ENCODE measurements at regions not wholly inside any gene's neighbourhood (a gene's known extent, or its start where the extent isn't known, plus 50 kb on each side); places are given as distances from the start of the nearest gene placed in this dataset.
"Not testable (repeated sequence)": the region's sequence is repeated elsewhere in the genome, so short reads cannot be mapped to it uniquely, and the experiment has no call there.

DNA sequence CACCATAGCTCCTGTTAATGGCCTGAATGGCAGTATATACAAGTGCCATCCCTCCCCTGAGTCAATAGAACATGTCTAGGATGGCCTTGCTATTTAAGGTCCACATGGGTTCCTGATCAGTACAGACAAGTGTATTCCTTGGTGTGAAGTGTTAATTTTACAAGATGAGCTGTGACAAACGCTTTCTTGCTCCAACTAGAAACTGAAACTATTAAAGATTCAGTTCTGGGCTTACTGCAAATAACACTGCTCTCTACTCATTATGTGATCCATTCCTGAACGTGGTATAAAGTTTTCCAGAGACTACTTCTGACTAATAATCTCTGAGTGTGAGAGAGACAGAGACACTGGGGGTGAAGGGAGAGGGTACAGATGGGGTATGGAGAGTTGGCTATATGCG is 198.0 kb upstream of the FBXL4 start:
- Histone ChIP-seq H3K4me3 (no peak overlapping the region), H3K27me3 (no peaks in the 10 kb centered on the region), H3K4me1 (no peaks in the 10 kb centered on the region), H3K9me3 (no peaks in the 10 kb centered on the region), H3K27ac (no peak overlapping the region), H3K36me3 (no peaks in the 10 kb centered on the region)
- DNase-seq: no peak
- no peak for TF ChIP-seq CTCF (IDR thresholded peaks at IDR 0.05)
- TF ChIP-seq POLR2A (IDR thresholded peaks at IDR 0.05): no peak
- intact Hi-C loops (cut with DNase I; ENCODE audit: low total_unique reads): no loop called here

DNA sequence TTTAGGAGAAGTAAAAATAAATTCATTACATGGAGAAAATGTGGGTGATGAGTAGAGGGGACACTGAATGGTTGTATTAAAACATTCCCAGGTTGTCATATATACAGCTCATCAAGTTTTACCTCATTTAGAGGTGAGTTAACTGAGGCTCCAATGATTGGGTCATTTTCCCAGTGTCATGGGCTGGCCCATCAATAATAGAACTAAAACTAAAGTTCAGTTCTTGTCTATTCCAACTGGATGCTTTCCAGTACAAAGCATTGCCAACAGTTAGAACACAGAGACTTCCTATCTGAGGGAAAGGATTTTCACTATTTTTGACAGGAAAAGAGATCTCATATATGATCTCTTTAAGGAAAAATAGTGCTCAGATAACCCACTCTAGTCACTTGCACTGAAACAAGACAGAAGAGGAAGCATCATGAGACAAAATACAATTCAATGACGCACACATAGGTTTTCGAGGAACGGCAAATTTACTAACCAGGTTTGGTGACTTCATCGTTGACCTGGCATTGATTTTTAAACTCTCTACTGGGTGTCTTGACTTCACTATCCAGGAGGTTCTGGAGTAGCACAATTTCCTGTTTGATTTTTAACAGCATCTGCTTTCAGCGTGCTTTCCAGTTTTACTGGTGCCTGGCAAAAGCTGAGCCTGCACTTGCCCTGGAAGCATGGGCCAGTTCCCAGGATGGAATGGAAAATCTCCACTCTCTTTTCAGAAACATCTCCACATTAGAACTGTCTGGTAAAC is 195.5 kb upstream of the FBXL4 start:
- H3K4me1 ChIP-seq: no peaks in the 10 kb centered on the region
- no peak for DNase-seq
- intact Hi-C loops (cut with DNase I; ENCODE audit: low total_unique reads): no loop called here
- no peaks in the 10 kb centered on the region for H3K36me3 ChIP-seq
- no peak overlapping the region for H3K4me3 ChIP-seq
- H3K9me3 ChIP-seq: no peaks in the 10 kb centered on the region
- TF ChIP-seq CTCF (IDR thresholded peaks at IDR 0.05) (no peak), POLR2A (IDR thresholded peaks at IDR 0.05) (no peak)
- no peak overlapping the region for H3K27ac ChIP-seq
- H3K27me3 ChIP-seq: no peaks in the 10 kb centered on the region

DNA sequence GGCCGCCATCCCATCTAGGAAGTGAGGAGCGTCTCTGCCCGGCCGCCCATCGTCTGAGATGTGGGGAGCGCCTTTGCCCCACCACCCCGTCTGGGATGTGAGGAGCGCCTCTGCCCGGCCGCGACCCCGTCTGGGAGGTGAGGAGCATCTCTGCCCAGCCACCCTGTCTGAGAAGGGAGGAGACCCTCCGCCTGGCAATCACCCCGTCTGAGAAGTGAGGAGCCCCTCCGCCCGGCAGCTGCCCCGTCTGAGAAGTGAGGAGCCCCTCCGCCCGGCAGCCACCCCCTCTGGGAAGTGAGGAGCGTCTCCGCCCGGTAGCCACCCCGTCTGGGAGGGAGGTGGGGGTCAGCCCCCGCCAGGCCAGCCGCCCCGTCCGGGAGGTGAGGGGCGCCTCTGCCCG is 194.2 kb upstream of the FBXL4 start:
- intact Hi-C loops (cut with DNase I; ENCODE audit: low total_unique reads); H3K4me1 ChIP-seq; H3K27ac ChIP-seq; H3K36me3 ChIP-seq; H3K4me3 ChIP-seq; H3K9me3 ChIP-seq; H3K27me3 ChIP-seq; DNase-seq: not testable (repeated sequence)

- intact Hi-C loops (cut with DNase I; ENCODE audit: low total_unique reads): no loop called here
- no peak for TF ChIP-seq POLR2A (IDR thresholded peaks at IDR 0.05)
- no peak for TF ChIP-seq CTCF (IDR thresholded peaks at IDR 0.05)
- Histone ChIP-seq H3K36me3 (no peaks in the 10 kb centered on the region), H3K27me3 (no peaks in the 10 kb centered on the region), H3K27ac (no peak overlapping the region), H3K4me3 (no peak overlapping the region), H3K4me1 (no peaks in the 10 kb centered on the region), H3K9me3 (no peaks in the 10 kb centered on the region)
- no peak for DNase-seq
Observed at GRCh38 chr6:99138445-99138844, 190.7 kb upstream of the FBXL4 start.

DNA sequence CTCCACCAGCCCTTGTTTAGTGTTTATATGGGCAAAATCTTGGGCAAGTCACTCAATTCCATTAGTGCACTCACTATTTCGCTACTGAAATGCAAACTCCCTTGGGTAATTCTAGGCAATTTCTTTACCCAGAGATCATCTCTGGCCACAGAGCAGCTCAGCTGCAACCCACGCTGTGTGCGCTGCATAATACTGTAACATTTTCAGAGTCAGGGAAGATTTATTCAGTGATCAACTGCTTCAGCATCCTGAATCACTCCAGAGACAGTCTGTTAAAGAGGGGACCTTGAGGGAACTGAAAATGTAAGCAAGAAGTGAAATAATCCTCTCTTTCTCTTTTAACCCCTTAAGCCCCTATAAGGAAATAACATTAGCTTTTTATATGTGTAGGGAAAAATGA is 189.6 kb upstream of the FBXL4 start:
- intact Hi-C loops (cut with DNase I; ENCODE audit: low total_unique reads): no loop called here
- DNase-seq: no peak
- Histone ChIP-seq H3K9me3 (no peaks in the 10 kb centered on the region), H3K4me3 (no peak overlapping the region), H3K36me3 (no peaks in the 10 kb centered on the region), H3K27ac (no peak overlapping the region), H3K4me1 (no peaks in the 10 kb centered on the region), H3K27me3 (no peaks in the 10 kb centered on the region)
- TF ChIP-seq POLR2A (IDR thresholded peaks at IDR 0.05): no peak
- TF ChIP-seq CTCF (IDR thresholded peaks at IDR 0.05): no peak

GRCh38 chr6:99136488-99136887 is 188.7 kb upstream of the FBXL4 start:
- no peaks in the 10 kb centered on the region for H3K9me3 ChIP-seq
- H3K27me3 ChIP-seq: no peaks in the 10 kb centered on the region
- DNase-seq: no peak
- intact Hi-C loops (cut with DNase I; ENCODE audit: low total_unique reads): no loop called here
- no peak overlapping the region for H3K27ac ChIP-seq
- H3K4me1 ChIP-seq: no peaks in the 10 kb centered on the region
- H3K36me3 ChIP-seq: no peaks in the 10 kb centered on the region
- no peak for TF ChIP-seq POLR2A (IDR thresholded peaks at IDR 0.05)
- no peak for TF ChIP-seq CTCF (IDR thresholded peaks at IDR 0.05)
- H3K4me3 ChIP-seq: no peak overlapping the region

All from uterus (tissue), 3 donors.